K562 (cell line): ENCODE measurements at regions not wholly inside any gene's neighbourhood (a gene's known extent, or its start where the extent isn't known, plus 50 kb on each side); places are given as distances from the start of the nearest gene placed in this dataset.

Experiments used
- ATAC-seq: fragments of 200-7000 bp; cut with Tn5 transposase; 3 replicates; pipeline ENCODE4 v1.9.1; 2020; ENCODE audit warnings: moderate library complexity
- BruUV-seq: library from RNA; stranded (reverse); fragments of 400-500 nt; replicated peaks from 2 replicates; lab custom pipeline; 2021; lab: Mats Ljungman, UMichigan
- CTCF ChIA-PET: fragments of 300-600 bp; formaldehyde crosslinking; extraction: SDS; loops from one replicate; lab custom pipeline; 2021; ENCODE audit warnings: low intra/inter-chr PET ratio; lab: Yijun Ruan, JAX
- POLR2A ChIA-PET: fragments of 300-600, 350-650 bp; sonication (Branson Sonifier 250); formaldehyde crosslinking; extraction: SDS; loops from one replicate; lab custom pipeline; 2021; ENCODE audit warnings: antibody characterized with exemption, inconsistent platforms; lab: Yijun Ruan, JAX
- DNase-seq, 4 experiments: peaks; one replicate each; pipeline versions ENCODE4 v3.0.0 to v3.0.0-alpha.2; 2011 to 2018; ENCODE audit warnings: low spot score in 3 of 4, mixed read lengths in 3 of 4; ENCODE audit errors: extremely low read depth in 1 of 4
- FAIRE-seq: peaks from 2 replicates; lab custom pipeline; 2011; peaks lifted over from hg19 to GRCh38; lab: Jason Lieb, UNC
- H2AFZ ChIP-seq: 2 replicates; pipeline ENCODE4 v1.6.0; 2011; ENCODE audit warnings: low read depth, low read length, control low read depth, inconsistent platforms
- H3K27ac ChIP-seq: fragments of 200-600 bp; 3 replicates; pipeline ENCODE4 v1.8.0; 2011; ENCODE audit warnings: low read depth, mild to moderate bottlenecking, control low read depth, inconsistent platforms, low read length, moderate library complexity, mixed read lengths; ENCODE audit errors: extremely low read depth
- H3K27me3 ChIP-seq, 2 experiments: fragments of 300-600 bp in 1 of 2; 2 replicates in 1 of 2; 3 replicates in 1 of 2; pipeline versions ENCODE4 v1.6.0 to v1.8.0; 2011; ENCODE audit warnings: inconsistent platforms in 2 of 2, low read length in 2 of 2, mild to moderate bottlenecking in 1 of 2, mixed read lengths in 1 of 2, moderate library complexity in 1 of 2; ENCODE audit not compliant: control insufficient read depth in 2 of 2, insufficient read depth in 2 of 2
- H3K36me3 ChIP-seq: fragments of 300-600 bp; 3 replicates; pipeline ENCODE4 v1.8.0; 2011; ENCODE audit warnings: mild to moderate bottlenecking, low read length, inconsistent platforms; ENCODE audit not compliant: control insufficient read depth, insufficient read depth
- H3K4me1 ChIP-seq, 2 experiments: fragments of 200-600 bp in 1 of 2; replicated peaks in 1 of 2; 2 replicates in 1 of 2; 3 replicates in 1 of 2; pipeline versions ENCODE4 v1.5.1 to v1.8.0; 2011; ENCODE audit warnings: inconsistent platforms in 2 of 2, low read length in 2 of 2, mild to moderate bottlenecking in 1 of 2, mixed read lengths in 1 of 2, moderate library complexity in 1 of 2; ENCODE audit not compliant: control insufficient read depth in 2 of 2, insufficient read depth in 2 of 2
- H3K4me2 ChIP-seq: 2 replicates; pipeline ENCODE4 v1.6.1; 2011; ENCODE audit warnings: low read length, control low read depth, inconsistent platforms, mixed read lengths; ENCODE audit not compliant: insufficient read depth
- H3K4me3 ChIP-seq: fragments of 200-600 bp; sonication (generic), shearing (Covaris generic); 2 replicates; pipeline ENCODE4 v1.5.1; 2016; ENCODE audit warnings: control low read depth, inconsistent platforms
- H3K79me2 ChIP-seq: fragments of 200-600 bp; 3 replicates; pipeline ENCODE4 v1.8.0; 2011; ENCODE audit warnings: low read length, inconsistent platforms; ENCODE audit not compliant: control insufficient read depth, insufficient read depth
- H3K9ac ChIP-seq, 2 experiments: 2 replicates each; pipeline versions ENCODE4 v1.6.0 to v1.6.1; 2011; ENCODE audit warnings: low read depth in 2 of 2, low read length in 2 of 2, control low read depth in 1 of 2, inconsistent platforms in 1 of 2, mild to moderate bottlenecking in 1 of 2, mixed read lengths in 1 of 2; ENCODE audit not compliant: insufficient read depth in 1 of 2
- H3K9me1 ChIP-seq: one replicate; pipeline ENCODE4 v1.6.0; 2011; ENCODE audit warnings: inconsistent platforms, mild to moderate bottlenecking, low read length, moderate library complexity; ENCODE audit not compliant: control insufficient read depth, insufficient read depth
- H3K9me3 ChIP-seq: replicated peaks from 2 replicates; pipeline ENCODE4 v1.5.1; 2011; ENCODE audit warnings: low read depth, low read length, inconsistent platforms; ENCODE audit not compliant: control insufficient read depth, insufficient read depth
- H4K20me1 ChIP-seq: replicated peaks from 2 replicates; pipeline ENCODE4 v1.6.1; 2011; ENCODE audit warnings: low read length, inconsistent platforms, mixed read lengths; ENCODE audit not compliant: control insufficient read depth, insufficient read depth
- BMI1 ChIP-seq: fragments of 150-350 bp; IDR thresholded peaks from 2 replicates; pipeline ENCODE4 v1.6.1; 2014; ENCODE audit warnings: low read length
- E2F8 ChIP-seq: fragments of 450-650 bp; IDR thresholded peaks from 2 replicates; pipeline ENCODE4 v1.7.1; 2018; ENCODE audit warnings: mild to moderate bottlenecking, low read depth; ENCODE audit not compliant: partially characterized antibody
- ETV1 ChIP-seq: fragments of 450-650 bp; conservative IDR thresholded peaks from 2 replicates; pipeline ENCODE4 v1.6.1; 2016; ENCODE audit warnings: missing genetic modification characterization, control low read depth, low read depth, missing compliant biosample characterization
- EZH2 ChIP-seq: IDR thresholded peaks from 2 replicates; pipeline ENCODE4 v1.6.1; 2012; ENCODE audit warnings: low read depth, mild to moderate bottlenecking, inconsistent platforms, low read length, borderline replicate concordance
- FOSL1 ChIP-seq: fragments of 200-800 bp; sonication (Bioruptor generic); conservative IDR thresholded peaks from 2 replicates; pipeline ENCODE4 v1.6.1; 2016; ENCODE audit warnings: missing genetic modification characterization, missing compliant biosample characterization
- HMGN3 ChIP-seq: IDR thresholded peaks from 2 replicates; pipeline ENCODE4 v1.6.1; 2011; ENCODE audit warnings: borderline replicate concordance, low read depth, mild to moderate bottlenecking, mixed read lengths, low read length; ENCODE audit not compliant: insufficient read length; ENCODE audit errors: extremely low read depth
- MIER1 ChIP-seq: fragments of 450-650 bp; IDR thresholded peaks from 2 replicates; pipeline ENCODE4 v1.6.1; 2016; ENCODE audit warnings: antibody characterized with exemption, mild to moderate bottlenecking, low read depth
- NFYB ChIP-seq: IDR thresholded peaks from 2 replicates; pipeline ENCODE4 v1.6.1; 2011; ENCODE audit warnings: mild to moderate bottlenecking, moderate library complexity; ENCODE audit not compliant: insufficient read length; ENCODE audit errors: extremely low read depth
- NR2F6 ChIP-seq: fragments of 450-650 bp; formaldehyde crosslinking; IDR thresholded peaks from 2 replicates; pipeline ENCODE4 v1.4.0; 2020; ENCODE audit warnings: mild to moderate bottlenecking
- PCBP1 ChIP-seq: fragments of 200-400 bp; formaldehyde crosslinking; IDR thresholded peaks from 2 replicates; pipeline ENCODE4 v1.6.1; 2018; ENCODE audit warnings: mild to moderate bottlenecking, low read depth, low read length; ENCODE audit not compliant: poor library complexity, severe bottlenecking
- PHF21A ChIP-seq: fragments of 450-650 bp; IDR thresholded peaks from 2 replicates; pipeline ENCODE4 v1.6.1; 2017; ENCODE audit warnings: low read depth, borderline replicate concordance
- RUNX1 ChIP-seq: sonication (generic); IDR thresholded peaks from 2 replicates; pipeline ENCODE4 v1.6.1; 2016; ENCODE audit warnings: antibody characterized with exemption, low read depth
- YBX1 ChIP-seq: fragments of 450-650 bp; IDR thresholded peaks from 2 replicates; pipeline ENCODE4 v1.7.1; 2016; ENCODE audit warnings: mild to moderate bottlenecking
- ZBED1 ChIP-seq: IDR thresholded peaks from 2 replicates; pipeline ENCODE4 v1.6.1; 2014
- ZNF133 ChIP-seq: fragments of 250-450 bp; sonication (Bioruptor Pico); IDR thresholded peaks from 2 replicates; pipeline ENCODE4 v1.4.0; 2020; ENCODE audit warnings: mild to moderate bottlenecking
- ZNF217 ChIP-seq: sonication (generic); formaldehyde crosslinking; IDR thresholded peaks from 2 replicates; pipeline ENCODE4 v1.8.0; 2022; ENCODE audit warnings: mild to moderate bottlenecking, missing genetic modification reagents
- ZNF79 ChIP-seq: fragments of 250-450 bp; sonication (Bioruptor Pico); IDR thresholded peaks from 2 replicates; pipeline ENCODE4 v1.4.0; 2020; ENCODE audit warnings: low read depth, mild to moderate bottlenecking, moderate library complexity
- ZZZ3 ChIP-seq: fragments of 450-650 bp; IDR thresholded peaks from 2 replicates; pipeline ENCODE4 v1.6.1; 2016; ENCODE audit warnings: antibody characterized with exemption, mild to moderate bottlenecking, moderate library complexity
- in situ Hi-C: fragments of 300-500 bp; cut with MboI; formaldehyde crosslinking; loops from 4 replicates; pipeline ENCODE4 v1.15.0; 2018; ENCODE audit warnings: inconsistent platforms, mixed read lengths
- intact Hi-C: fragments of 100-400 bp; cut with micrococcal nuclease; formaldehyde crosslinking; loops from 2 replicates; pipeline ENCODE4 v1.14.2; 2022
- TF ChIP-seq, protein P1 (sequence below): fragments of 250-450 bp; sonication (Bioruptor Pico); IDR thresholded peaks from 2 replicates; pipeline ENCODE4 v1.8.0; 2021; ENCODE audit warnings: borderline replicate concordance, mild to moderate bottlenecking, moderate library complexity; ENCODE audit not compliant: poor library complexity, severe bottlenecking
- TF ChIP-seq, protein P2 (sequence below): fragments of 250-450 bp; sonication (Bioruptor Pico); IDR thresholded peaks from 2 replicates; pipeline ENCODE4 v1.5.0; 2021

DNA sequence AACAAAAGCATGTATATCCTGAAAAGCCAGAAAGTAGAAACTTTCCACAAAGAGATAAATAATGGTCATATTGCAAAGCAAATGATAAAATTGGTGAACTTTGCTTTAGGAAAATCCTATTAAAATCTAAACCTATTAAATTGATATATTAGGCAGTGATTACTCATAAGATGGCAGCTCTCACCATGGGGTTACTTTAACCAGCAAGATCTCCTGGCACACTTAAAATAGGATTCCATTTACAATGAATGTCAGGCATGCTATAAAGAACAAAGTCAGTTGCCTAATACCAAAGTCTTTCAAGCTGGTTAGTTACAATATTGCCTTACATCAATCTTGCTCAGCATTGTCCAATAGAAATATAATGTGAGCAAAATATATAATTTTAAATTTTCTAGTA lies 816.2 kb downstream of the BCL11A start:
- intact Hi-C loops: no loop called here
- TF ChIP-seq, protein P1, sequence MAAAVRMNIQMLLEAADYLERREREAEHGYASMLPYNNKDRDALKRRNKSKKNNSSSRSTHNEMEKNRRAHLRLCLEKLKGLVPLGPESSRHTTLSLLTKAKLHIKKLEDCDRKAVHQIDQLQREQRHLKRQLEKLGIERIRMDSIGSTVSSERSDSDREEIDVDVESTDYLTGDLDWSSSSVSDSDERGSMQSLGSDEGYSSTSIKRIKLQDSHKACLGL (CRISPR knock-in tag): no peak
- TF ChIP-seq PHF21A (no peak), HMGN3 (no peak), ZZZ3 (no peak), FOSL1 (tag) (no peak), BMI1 (no peak), ZBED1 (no peak), ETV1 (tag) (no peak), ZNF133 (no peak), E2F8 (no peak), NR2F6 (no peak), RUNX1 (no peak), ZNF79 (CRISPR knock-in tag) (no peak), EZH2 (no peak), MIER1 (no peak), YBX1 (no peak), NFYB (no peak), ZNF217 (CRISPR knock-in tag) (no peak), PCBP1 (no peak)
- TF ChIP-seq, protein P2, sequence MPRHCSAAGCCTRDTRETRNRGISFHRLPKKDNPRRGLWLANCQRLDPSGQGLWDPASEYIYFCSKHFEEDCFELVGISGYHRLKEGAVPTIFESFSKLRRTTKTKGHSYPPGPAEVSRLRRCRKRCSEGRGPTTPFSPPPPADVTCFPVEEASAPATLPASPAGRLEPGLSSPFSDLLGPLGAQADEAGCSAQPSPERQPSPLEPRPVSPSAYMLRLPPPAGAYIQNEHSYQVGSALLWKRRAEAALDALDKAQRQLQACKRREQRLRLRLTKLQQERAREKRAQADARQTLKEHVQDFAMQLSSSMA: no peak
- FAIRE-seq: no peak
- no peaks in the 10 kb centered on the region for H3K36me3 ChIP-seq
- no peak for DNase-seq
- H3K27ac ChIP-seq: no peak overlapping the region
- no peaks in the 10 kb centered on the region for H3K79me2 ChIP-seq
- H3K9me1 ChIP-seq: no peaks in the 10 kb centered on the region
- H3K9me3 ChIP-seq: no peaks in the 10 kb centered on the region
- no peak overlapping the region for H2AFZ ChIP-seq
- BruUV-seq: no TSS peak
- H3K4me3 ChIP-seq: no peak overlapping the region
- in situ Hi-C loops: no loop called here
- no peak overlapping the region for H3K9ac ChIP-seq
- H3K4me2 ChIP-seq: no peak overlapping the region
- H4K20me1 ChIP-seq: no peaks in the 10 kb centered on the region
- ATAC-seq: no peak
- no peaks in the 10 kb centered on the region for H3K4me1 ChIP-seq
- CTCF ChIA-PET: no interaction called here
- POLR2A ChIA-PET: no interaction called here
- no peaks in the 10 kb centered on the region for H3K27me3 ChIP-seq
